GM12872 (cell line): ENCODE measurements at regions not wholly inside any gene's neighbourhood (a gene's known extent, or its start where the extent isn't known, plus 50 kb on each side); places are given as distances from the start of the nearest gene placed in this dataset.

ENCODE experiments used
- CTCF ChIP-seq: IDR thresholded peaks from 3 replicates; pipeline ENCODE4 v1.5.1; 2011; ENCODE audit warnings: low read depth, mild to moderate bottlenecking, low read length, moderate library complexity; ENCODE audit not compliant: insufficient read depth

- TF ChIP-seq CTCF = no peak
Observed at GRCh38 chr2:122029456-122029855, 274.0 kb downstream of the TSN start.

- TF ChIP-seq CTCF = no peak
Observed at GRCh38 chr2:122029945-122030344, 274.5 kb downstream of the TSN start.

- no peak for TF ChIP-seq CTCF
Observed at GRCh38 chr2:122031544-122032263, 276.3 kb downstream of the TSN start.

GRCh38 chr2:122032264-122032645 lies 276.8 kb downstream of the TSN start:
- TF ChIP-seq CTCF = no peak

- no peak for TF ChIP-seq CTCF
Observed at GRCh38 chr2:122033778-122034177, 278.3 kb downstream of the TSN start.

- no peak for TF ChIP-seq CTCF
Observed at GRCh38 chr2:122034344-122034743, 278.9 kb downstream of the TSN start.

GRCh38 chr2:122034777-122035176 lies 279.3 kb downstream of the TSN start:
- no peak for TF ChIP-seq CTCF

- TF ChIP-seq CTCF = no peak
Observed at GRCh38 chr2:122041455-122041854, 286.0 kb downstream of the TSN start.
